OCI-M2 (cell line): ENCODE measurements at regions not wholly inside any gene's neighbourhood (a gene's known extent, or its start where the extent isn't known, plus 50 kb on each side); places are given as distances from the start of the nearest gene placed in this dataset.

Experiments used
- DNase-seq: peaks from one replicate; lab custom pipeline; 2025; ENCODE audit not compliant: unreplicated experiment; lab: John Stamatoyannopoulos, UW

GRCh38 chr6:81694855-81695254 lies 57.6 kb downstream of the TENT5A start:
- DNase-seq, result no peak

GRCh38 chr6:81694207-81694606 lies 58.3 kb downstream of the TENT5A start:
- no peak for DNase-seq

GRCh38 chr6:81693266-81693665 lies 59.2 kb downstream of the TENT5A start:
- no peak for DNase-seq

GRCh38 chr6:81690073-81690472 lies 62.4 kb downstream of the TENT5A start:
- DNase-seq, result no peak

- DNase-seq, result no peak
Measured at GRCh38 chr6:81689580-81689979, 62.9 kb downstream of the TENT5A start.

GRCh38 chr6:81683912-81684311 lies 68.6 kb downstream of the TENT5A start:
- no peak for DNase-seq

- no peak for DNase-seq
Measured at GRCh38 chr6:81682858-81683620, 69.4 kb downstream of the TENT5A start.

GRCh38 chr6:81682235-81682795 lies 70.2 kb downstream of the TENT5A start:
- DNase-seq, result no peak

GRCh38 chr6:81669445-81669844 lies 83.0 kb downstream of the TENT5A start:
- no peak for DNase-seq

- DNase-seq, result no peak
Measured at GRCh38 chr6:81668615-81669047, 83.8 kb downstream of the TENT5A start.

GRCh38 chr6:81666481-81666880 lies 86.0 kb downstream of the TENT5A start:
- no peak for DNase-seq

GRCh38 chr6:81656231-81656630 lies 96.2 kb downstream of the TENT5A start:
- no peak for DNase-seq

- no peak for DNase-seq
Measured at GRCh38 chr6:81655696-81656095, 96.8 kb downstream of the TENT5A start.

GRCh38 chr6:81648502-81648901 lies 104.0 kb downstream of the TENT5A start:
- DNase-seq, result no peak

- no peak for DNase-seq
Measured at GRCh38 chr6:81643156-81643555, 109.3 kb downstream of the TENT5A start.

GRCh38 chr6:81640891-81641290 lies 111.6 kb downstream of the TENT5A start:
- DNase-seq, result no peak

GRCh38 chr6:81640126-81640525 lies 112.4 kb downstream of the TENT5A start:
- DNase-seq, result no peak

- DNase-seq, result no peak
Measured at GRCh38 chr6:81638366-81638765, 114.1 kb downstream of the TENT5A start.

- DNase-seq, result no peak
Measured at GRCh38 chr6:81636930-81637568, 115.4 kb downstream of the TENT5A start.

- DNase-seq, result no peak
Measured at GRCh38 chr6:81634155-81634880, 118.2 kb downstream of the TENT5A start.

- DNase-seq, result no peak
Measured at GRCh38 chr6:81633391-81633790, 119.1 kb downstream of the TENT5A start.

GRCh38 chr6:81630719-81631118 lies 121.8 kb downstream of the TENT5A start:
- DNase-seq, result no peak
